ENCODE measurements at regions not wholly inside any gene's neighbourhood (a gene's known extent, or its start where the extent isn't known, plus 50 kb on each side); places are given as distances from the start of the nearest gene placed in this dataset.

GRCh38 chr5:167832609-167833008 lies 458.8 kb upstream of the WWC1 start:
- H3K36me3 ChIP-seq (ENCODE audit: control insufficient read depth, insufficient read depth, low read length) = no peaks in the 10 kb centered on the region
- no peak for TF ChIP-seq CTCF (IDR thresholded peaks at IDR 0.05; ENCODE audit: insufficient read depth, low read length, poor library complexity, severe bottlenecking)
- no peak overlapping the region for H3K4me3 ChIP-seq (replicated peaks; ENCODE audit: low read depth, low read length)
- H3K27me3 ChIP-seq (replicated peaks; ENCODE audit: control insufficient read depth, insufficient read depth, low read length) = no peaks in the 10 kb centered on the region
- DNase-seq (ENCODE audit: extremely low read depth, insufficient read length) = no peak

GRCh38 chr5:167833456-167833855 lies 458.0 kb upstream of the WWC1 start:
- Histone ChIP-seq H3K36me3 (ENCODE audit: control insufficient read depth, insufficient read depth, low read length) (no peaks in the 10 kb centered on the region), H3K4me3 (replicated peaks; ENCODE audit: low read depth, low read length) (no peak overlapping the region), H3K27me3 (replicated peaks; ENCODE audit: control insufficient read depth, insufficient read depth, low read length) (no peaks in the 10 kb centered on the region)
- DNase-seq (ENCODE audit: extremely low read depth, insufficient read length) = no peak
- no peak for TF ChIP-seq CTCF (IDR thresholded peaks at IDR 0.05; ENCODE audit: insufficient read depth, low read length, poor library complexity, severe bottlenecking)

- Histone ChIP-seq H3K4me3 (replicated peaks; ENCODE audit: low read depth, low read length) (no peak overlapping the region), H3K36me3 (ENCODE audit: control insufficient read depth, insufficient read depth, low read length) (no peaks in the 10 kb centered on the region), H3K27me3 (replicated peaks; ENCODE audit: control insufficient read depth, insufficient read depth, low read length) (no peaks in the 10 kb centered on the region)
- no peak for TF ChIP-seq CTCF (IDR thresholded peaks at IDR 0.05; ENCODE audit: insufficient read depth, low read length, poor library complexity, severe bottlenecking)
- no peak for DNase-seq (ENCODE audit: extremely low read depth, insufficient read length)
Measured at GRCh38 chr5:167835146-167835545, 456.3 kb upstream of the WWC1 start.

GRCh38 chr5:167837127-167837526 lies 454.3 kb upstream of the WWC1 start:
- H3K27me3 ChIP-seq (replicated peaks; ENCODE audit: control insufficient read depth, insufficient read depth, low read length) = no peaks in the 10 kb centered on the region
- no peak overlapping the region for H3K4me3 ChIP-seq (replicated peaks; ENCODE audit: low read depth, low read length)
- DNase-seq (ENCODE audit: extremely low read depth, insufficient read length) = no peak
- H3K36me3 ChIP-seq (ENCODE audit: control insufficient read depth, insufficient read depth, low read length) = no peaks in the 10 kb centered on the region
- no peak for TF ChIP-seq CTCF (IDR thresholded peaks at IDR 0.05; ENCODE audit: insufficient read depth, low read length, poor library complexity, severe bottlenecking)

GRCh38 chr5:167839065-167839464 lies 452.4 kb upstream of the WWC1 start:
- no peaks in the 10 kb centered on the region for H3K36me3 ChIP-seq (ENCODE audit: control insufficient read depth, insufficient read depth, low read length)
- TF ChIP-seq CTCF (IDR thresholded peaks at IDR 0.05; ENCODE audit: insufficient read depth, low read length, poor library complexity, severe bottlenecking) = no peak
- H3K4me3 ChIP-seq (replicated peaks; ENCODE audit: low read depth, low read length) = no peak overlapping the region
- H3K27me3 ChIP-seq (replicated peaks; ENCODE audit: control insufficient read depth, insufficient read depth, low read length) = no peaks in the 10 kb centered on the region
- DNase-seq (ENCODE audit: extremely low read depth, insufficient read length) = no peak

- no peak overlapping the region for H3K4me3 ChIP-seq (replicated peaks; ENCODE audit: low read depth, low read length)
- no peak for DNase-seq (ENCODE audit: extremely low read depth, insufficient read length)
- no peak for TF ChIP-seq CTCF (IDR thresholded peaks at IDR 0.05; ENCODE audit: insufficient read depth, low read length, poor library complexity, severe bottlenecking)
- H3K27me3 ChIP-seq (replicated peaks; ENCODE audit: control insufficient read depth, insufficient read depth, low read length) = no peaks in the 10 kb centered on the region
- no peaks in the 10 kb centered on the region for H3K36me3 ChIP-seq (ENCODE audit: control insufficient read depth, insufficient read depth, low read length)
Measured at GRCh38 chr5:167840527-167841130, 450.8 kb upstream of the WWC1 start.
